ENCODE measurements at regions not wholly inside any gene's neighbourhood (a gene's known extent, or its start where the extent isn't known, plus 50 kb on each side); places are given as distances from the start of the nearest gene placed in this dataset.

- Mint-ChIP-seq H3K9me3 (no peaks in the 10 kb centered on the region), H3K27ac (no peak overlapping the region), H3K36me3 (no peaks in the 10 kb centered on the region), H3K27me3 (no peaks in the 10 kb centered on the region), H3K4me1 (no peaks in the 10 kb centered on the region), H3K4me3 (no peak overlapping the region)
- DNase-seq (no peak), ATAC-seq (ENCODE audit: low read depth) (no peak)
- POLR2A ChIA-PET, result no interaction called here
These were observed 94.8 kb upstream of the TENM4 start for GRCh38 chr11:79535606-79536005.

GRCh38 chr11:79525257-79525656 lies 84.4 kb upstream of the TENM4 start:
- no peaks in the 10 kb centered on the region for H3K27me3 Mint-ChIP-seq
- DNase-seq, result no peak
- H3K36me3 Mint-ChIP-seq, result no peaks in the 10 kb centered on the region
- H3K4me1 Mint-ChIP-seq, result no peaks in the 10 kb centered on the region
- no peak overlapping the region for H3K4me3 Mint-ChIP-seq
- POLR2A ChIA-PET, result no interaction called here
- no peak for ATAC-seq (ENCODE audit: low read depth)
- H3K9me3 Mint-ChIP-seq, result peaks cover 5% of the 10 kb centered on the region
- no peak overlapping the region for H3K27ac Mint-ChIP-seq

DNA sequence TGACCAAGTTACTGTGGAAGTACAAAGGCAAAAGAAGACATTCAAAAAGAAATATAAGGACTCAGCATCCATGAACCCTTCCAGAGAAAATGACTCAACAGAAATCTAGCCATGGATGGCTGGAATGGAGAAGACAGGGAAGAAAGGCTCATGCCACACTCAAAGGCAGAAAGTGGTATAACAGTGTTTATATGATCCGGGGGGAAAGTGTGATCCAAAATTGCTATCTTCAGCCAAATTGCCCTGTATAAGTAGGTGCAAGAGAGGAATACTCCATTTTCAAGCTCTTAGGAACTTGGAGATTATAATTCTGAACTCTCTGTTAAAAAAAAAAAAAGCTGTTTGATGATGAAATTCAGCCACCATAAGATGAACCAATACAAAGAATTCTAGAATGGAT lies 81.8 kb upstream of the TENM4 start:
- Mint-ChIP-seq H3K9me3 (peaks cover 7% of the 10 kb centered on the region), H3K4me1 (no peaks in the 10 kb centered on the region), H3K27me3 (no peaks in the 10 kb centered on the region), H3K36me3 (no peaks in the 10 kb centered on the region), H3K4me3 (no peak overlapping the region), H3K27ac (no peak overlapping the region)
- no peak for ATAC-seq (ENCODE audit: low read depth)
- POLR2A ChIA-PET, result no interaction called here
- DNase-seq, result no peak

DNA sequence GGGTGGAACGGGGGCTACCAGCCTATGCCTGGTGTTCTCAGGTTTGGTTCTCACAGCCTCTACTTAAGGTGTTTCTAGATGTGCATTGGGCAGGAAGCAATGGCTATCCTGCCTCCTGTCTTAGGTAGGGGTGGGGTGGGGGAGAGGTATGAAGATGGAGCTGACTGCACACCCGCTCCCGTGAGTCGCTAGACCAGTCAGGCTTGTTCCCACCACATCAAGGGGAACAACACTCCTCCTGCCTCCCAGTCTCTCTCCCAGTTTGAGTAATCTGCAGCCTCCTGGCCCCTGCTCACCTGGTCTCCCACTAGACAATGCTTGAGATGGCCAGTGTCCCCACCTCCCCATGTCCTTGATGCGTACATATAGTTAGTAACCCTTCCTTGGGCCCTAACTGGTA lies 79.3 kb upstream of the TENM4 start:
- Mint-ChIP-seq H3K4me3 (no peak overlapping the region), H3K27me3 (no peaks in the 10 kb centered on the region), H3K4me1 (no peaks in the 10 kb centered on the region), H3K27ac (no peak overlapping the region), H3K9me3 (peaks cover 7% of the 10 kb centered on the region), H3K36me3 (no peaks in the 10 kb centered on the region)
- POLR2A ChIA-PET, result no interaction called here
- no peak for DNase-seq
- no peak for ATAC-seq (ENCODE audit: low read depth)

DNA sequence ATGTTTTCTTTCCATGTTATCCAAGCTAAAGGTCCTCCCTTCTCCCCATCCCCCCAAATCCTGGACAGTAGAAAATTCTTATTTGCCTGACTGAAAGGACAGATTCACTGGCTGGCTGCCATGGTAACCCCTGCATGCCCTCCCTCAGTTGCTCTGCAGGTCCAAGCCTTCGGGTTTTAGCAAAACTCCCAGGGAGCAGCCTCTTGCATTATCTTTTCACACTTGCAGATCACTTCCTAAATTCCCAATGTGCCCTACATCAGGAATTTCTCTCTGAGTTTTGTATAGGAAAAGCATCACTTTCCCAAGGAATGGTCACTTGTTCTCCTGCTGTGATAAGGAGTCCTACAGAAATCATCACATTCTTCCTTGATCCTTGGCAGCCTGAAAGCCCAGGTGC lies 75.0 kb upstream of the TENM4 start:
- DNase-seq (no peak), ATAC-seq (ENCODE audit: low read depth) (no peak)
- Mint-ChIP-seq H3K36me3 (no peaks in the 10 kb centered on the region), H3K27me3 (no peaks in the 10 kb centered on the region), H3K4me3 (no peak overlapping the region), H3K4me1 (no peaks in the 10 kb centered on the region), H3K27ac (no peak overlapping the region), H3K9me3 (peaks cover 4% of the 10 kb centered on the region)
- POLR2A ChIA-PET, result no interaction called here

GRCh38 chr11:79514695-79515094 lies 73.9 kb upstream of the TENM4 start:
- no peaks in the 10 kb centered on the region for H3K36me3 Mint-ChIP-seq
- no peak overlapping the region for H3K4me3 Mint-ChIP-seq
- POLR2A ChIA-PET, result no interaction called here
- peaks cover 2% of the 10 kb centered on the region for H3K9me3 Mint-ChIP-seq
- no peak for ATAC-seq (ENCODE audit: low read depth)
- no peak overlapping the region for H3K27ac Mint-ChIP-seq
- H3K4me1 Mint-ChIP-seq, result no peaks in the 10 kb centered on the region
- H3K27me3 Mint-ChIP-seq, result no peaks in the 10 kb centered on the region
- no peak for DNase-seq

- H3K36me3 Mint-ChIP-seq, result no peaks in the 10 kb centered on the region
- no peak for DNase-seq
- no peaks in the 10 kb centered on the region for H3K4me1 Mint-ChIP-seq
- no peak overlapping the region for H3K4me3 Mint-ChIP-seq
- no peak for ATAC-seq (ENCODE audit: low read depth)
- POLR2A ChIA-PET, result no interaction called here
- H3K27me3 Mint-ChIP-seq, result no peaks in the 10 kb centered on the region
- peaks cover 2% of the 10 kb centered on the region for H3K9me3 Mint-ChIP-seq
- H3K27ac Mint-ChIP-seq, result no peak overlapping the region
These were observed 73.5 kb upstream of the TENM4 start for GRCh38 chr11:79514290-79514689.

DNA sequence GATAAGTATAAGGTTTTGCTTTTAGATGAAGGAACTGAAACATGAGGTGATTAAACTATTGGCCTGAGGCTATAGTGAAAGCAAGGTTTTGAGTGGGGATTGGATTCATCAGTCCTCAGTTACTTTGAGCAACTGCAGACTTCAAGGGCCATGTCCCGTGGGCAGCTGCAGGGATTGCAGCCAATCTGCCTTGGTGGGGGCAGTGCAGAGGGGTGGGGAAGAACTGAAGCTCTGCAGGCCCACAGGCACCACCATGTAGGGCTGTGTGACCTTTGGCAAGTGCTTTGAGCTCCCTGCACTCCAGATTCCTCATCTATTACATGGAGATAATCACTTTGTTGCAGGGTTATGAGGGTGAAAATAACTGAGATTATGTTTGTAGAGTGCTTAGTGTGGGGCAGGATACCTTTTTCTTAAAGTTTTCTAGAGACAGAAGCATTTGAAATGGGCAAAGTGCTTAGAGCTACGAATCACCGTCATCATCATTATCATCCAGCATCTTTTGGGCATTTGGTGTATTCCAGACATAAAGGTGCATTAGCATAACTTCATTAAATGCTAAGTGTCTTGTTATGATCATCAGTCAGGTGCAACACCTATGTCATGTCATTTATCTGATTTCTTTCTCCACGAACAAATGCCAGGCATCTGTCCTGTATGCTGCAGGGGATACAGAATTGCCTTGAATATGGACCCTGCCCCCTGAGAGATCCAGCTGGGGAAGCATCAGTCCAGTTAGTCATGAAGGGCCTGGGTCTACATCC lies 72.1 kb upstream of the TENM4 start:
- Mint-ChIP-seq H3K4me1 (no peaks in the 10 kb centered on the region), H3K27ac (no peak overlapping the region), H3K27me3 (no peaks in the 10 kb centered on the region), H3K4me3 (no peak overlapping the region), H3K9me3 (no peaks in the 10 kb centered on the region), H3K36me3 (no peaks in the 10 kb centered on the region)
- DNase-seq, result no peak
- POLR2A ChIA-PET, result no interaction called here
- no peak for ATAC-seq (ENCODE audit: low read depth)

- H3K4me3 Mint-ChIP-seq, result no peak overlapping the region
- H3K4me1 Mint-ChIP-seq, result no peaks in the 10 kb centered on the region
- H3K9me3 Mint-ChIP-seq, result no peaks in the 10 kb centered on the region
- ATAC-seq (ENCODE audit: low read depth) (no peak), DNase-seq (no peak)
- H3K36me3 Mint-ChIP-seq, result no peaks in the 10 kb centered on the region
- no peaks in the 10 kb centered on the region for H3K27me3 Mint-ChIP-seq
- POLR2A ChIA-PET, result no interaction called here
- H3K27ac Mint-ChIP-seq, result no peak overlapping the region
These were observed 70.1 kb upstream of the TENM4 start for GRCh38 chr11:79510960-79511359.

DNA sequence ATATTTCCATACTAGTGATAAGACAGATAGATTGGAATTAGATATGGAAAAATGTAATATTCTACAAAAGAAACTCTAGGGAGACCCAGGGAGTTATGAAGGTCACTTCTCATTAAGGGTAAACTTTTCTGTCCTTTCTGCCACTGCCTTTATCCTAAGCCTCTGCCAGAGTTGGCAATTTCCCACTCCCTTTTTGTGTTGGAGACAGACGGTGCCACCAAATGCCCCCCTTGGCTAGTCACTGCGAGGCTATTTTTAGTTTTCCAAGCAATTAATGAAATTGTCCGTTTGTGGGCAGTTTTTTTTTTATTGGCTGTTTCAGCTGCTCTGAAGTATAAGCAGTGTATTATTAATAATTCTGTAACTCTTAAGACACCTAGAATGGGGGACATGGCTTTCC lies 67.6 kb upstream of the TENM4 start:
- Mint-ChIP-seq H3K9me3 (no peaks in the 10 kb centered on the region), H3K4me3 (no peak overlapping the region), H3K36me3 (no peaks in the 10 kb centered on the region), H3K27ac (no peak overlapping the region), H3K27me3 (no peaks in the 10 kb centered on the region), H3K4me1 (no peaks in the 10 kb centered on the region)
- ATAC-seq (ENCODE audit: low read depth) (no peak), DNase-seq (no peak)
- POLR2A ChIA-PET, result no interaction called here

GRCh38 chr11:79507706-79508105 lies 66.9 kb upstream of the TENM4 start:
- Mint-ChIP-seq H3K27me3 (no peaks in the 10 kb centered on the region), H3K27ac (no peak overlapping the region), H3K9me3 (no peaks in the 10 kb centered on the region), H3K4me1 (no peaks in the 10 kb centered on the region), H3K36me3 (no peaks in the 10 kb centered on the region), H3K4me3 (no peak overlapping the region)
- no peak for DNase-seq
- POLR2A ChIA-PET, result no interaction called here
- no peak for ATAC-seq (ENCODE audit: low read depth)

DNA sequence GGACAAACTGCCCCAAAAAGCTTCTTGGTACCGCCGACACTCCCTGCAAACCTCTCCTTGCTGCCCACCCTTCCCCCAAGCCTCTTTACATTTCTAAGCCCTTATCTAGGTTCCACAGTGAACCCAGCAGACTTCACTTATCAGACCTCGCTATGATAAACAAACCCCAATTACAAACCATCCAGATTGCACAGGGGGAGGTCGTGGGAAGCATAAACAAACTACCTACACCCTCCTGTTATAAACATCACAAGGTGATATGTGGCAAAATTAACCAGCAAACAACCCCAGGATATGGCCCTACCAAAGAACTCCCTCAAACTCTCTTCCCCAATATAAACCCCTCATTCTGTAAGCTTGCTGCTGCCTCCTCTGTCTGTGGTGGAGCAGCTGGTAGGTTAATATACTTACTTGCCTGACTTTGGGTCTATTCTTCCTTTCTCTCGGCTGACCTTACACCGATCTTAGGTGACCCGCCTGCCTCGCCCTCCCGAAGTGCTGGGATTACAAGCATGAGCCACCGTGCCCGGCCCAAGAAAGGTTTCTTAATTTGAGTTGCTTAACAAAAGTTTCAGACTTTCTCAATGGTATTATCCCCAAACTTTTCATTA lies 66.0 kb upstream of the TENM4 start:
- no peaks in the 10 kb centered on the region for H3K27me3 Mint-ChIP-seq

DNA sequence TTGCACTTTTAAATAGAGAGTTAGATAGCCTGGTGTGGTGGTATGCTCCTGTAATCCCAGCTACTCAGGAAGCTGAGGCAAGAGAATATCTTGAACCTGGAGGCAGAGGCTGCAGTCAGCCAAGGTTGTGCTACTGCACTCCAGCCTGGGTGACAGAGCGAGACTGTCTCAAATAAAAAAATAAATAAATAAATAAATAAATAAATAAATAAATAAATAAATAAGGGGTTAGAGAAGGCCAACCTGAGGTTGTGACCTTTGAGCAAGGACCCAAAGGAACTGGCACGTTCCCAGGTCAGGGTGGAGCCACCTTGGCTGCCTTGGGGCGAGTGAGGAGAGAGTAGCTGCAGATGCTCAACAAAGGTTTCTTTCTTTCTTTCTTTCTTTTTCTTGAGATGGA lies 65.3 kb upstream of the TENM4 start:
- ATAC-seq (ENCODE audit: low read depth) (no peak), DNase-seq (no peak)
- no peak overlapping the region for H3K4me3 Mint-ChIP-seq
- H3K27ac Mint-ChIP-seq, result no peak overlapping the region
- no peaks in the 10 kb centered on the region for H3K36me3 Mint-ChIP-seq
- H3K9me3 Mint-ChIP-seq, result no peaks in the 10 kb centered on the region
- H3K4me1 Mint-ChIP-seq, result no peaks in the 10 kb centered on the region
- H3K27me3 Mint-ChIP-seq, result no peaks in the 10 kb centered on the region
- POLR2A ChIA-PET, result no interaction called here

More for the DNA sequence above, 66.0 kb upstream of the TENM4 start:
- ATAC-seq (ENCODE audit: low read depth) (no peak), DNase-seq (no peak)
- no peaks in the 10 kb centered on the region for H3K36me3 Mint-ChIP-seq
- no peaks in the 10 kb centered on the region for H3K9me3 Mint-ChIP-seq
- H3K4me1 Mint-ChIP-seq, result no peaks in the 10 kb centered on the region
- H3K27ac Mint-ChIP-seq, result no peak overlapping the region
- H3K4me3 Mint-ChIP-seq, result no peak overlapping the region
- POLR2A ChIA-PET, result no interaction called here

DNA sequence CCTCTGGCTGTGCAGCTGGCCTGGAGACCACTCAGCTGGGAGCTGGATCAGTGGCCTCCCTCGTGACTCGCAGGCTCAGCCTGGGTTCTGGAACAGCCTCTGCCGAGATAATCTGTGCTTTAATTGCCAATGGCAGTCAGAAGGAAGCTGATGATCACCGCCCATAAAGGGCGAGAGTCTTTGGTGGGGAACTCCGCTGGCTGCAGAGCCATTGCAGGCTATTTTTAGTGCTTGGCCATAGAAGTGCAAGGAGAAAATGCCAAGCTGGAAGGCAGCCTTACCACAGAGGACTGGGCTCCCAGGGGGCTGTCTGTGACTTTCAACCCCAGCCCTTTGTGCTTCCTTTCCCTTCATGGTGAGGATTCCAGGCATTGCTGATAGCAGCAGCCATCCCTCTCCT lies 62.2 kb upstream of the TENM4 start:
- no peaks in the 10 kb centered on the region for H3K27me3 Mint-ChIP-seq
- no peak for DNase-seq
- H3K4me3 Mint-ChIP-seq, result no peak overlapping the region
- ATAC-seq (ENCODE audit: low read depth), result no peak
- H3K27ac Mint-ChIP-seq, result no peak overlapping the region
- no peaks in the 10 kb centered on the region for H3K36me3 Mint-ChIP-seq
- H3K9me3 Mint-ChIP-seq, result no peaks in the 10 kb centered on the region
- POLR2A ChIA-PET, result no interaction called here
- H3K4me1 Mint-ChIP-seq, result no peaks in the 10 kb centered on the region
